Activated CD4-positive, alpha-beta T cell treated with anti-CD3 and anti-CD28 coated beads, Interleukin-2, amount 50 U/mL, for 4 hours (primary cell): ENCODE measurements at regions not wholly inside any gene's neighbourhood (a gene's known extent, or its start where the extent isn't known, plus 50 kb on each side); places are given as distances from the start of the nearest gene placed in this dataset.
"Not testable (repeated sequence)": the region's sequence is repeated elsewhere in the genome, so short reads cannot be mapped to it uniquely, and the experiment has no call there.

Experiments used
- DNase-seq, 2 experiments: peaks; one replicate each; pipeline ENCODE4 v3.0.0-alpha.2; 2020

GRCh38 chr9:29311221-29311620, 1737.9 kb upstream of the C9orf72 start:
- DNase-seq = no peak

GRCh38 chr9:29312327-29312726, 1739.0 kb upstream of the C9orf72 start:
- DNase-seq = no peak

- no peak for DNase-seq
These were observed 1746.6 kb upstream of the C9orf72 start for GRCh38 chr9:29319736-29320513.

- DNase-seq = no peak
These were observed 1749.0 kb upstream of the C9orf72 start for GRCh38 chr9:29322240-29322639.

- no peak for DNase-seq
These were observed 1752.6 kb upstream of the C9orf72 start for GRCh38 chr9:29325894-29326293.

GRCh38 chr9:29332789-29333188, 1759.5 kb upstream of the C9orf72 start:
- no peak for DNase-seq

GRCh38 chr9:29336281-29336680, 1763.0 kb upstream of the C9orf72 start:
- no peak for DNase-seq

GRCh38 chr9:29339387-29339786, 1766.1 kb upstream of the C9orf72 start:
- DNase-seq = no peak

- no peak for DNase-seq
These were observed 1775.7 kb upstream of the C9orf72 start for GRCh38 chr9:29348999-29349398.

GRCh38 chr9:29389421-29389820, 1816.1 kb upstream of the C9orf72 start:
- DNase-seq = no peak

GRCh38 chr9:29390859-29391258, 1817.6 kb upstream of the C9orf72 start:
- DNase-seq = no peak

GRCh38 chr9:29393064-29393463, 1819.8 kb upstream of the C9orf72 start:
- no peak for DNase-seq

- no peak for DNase-seq
These were observed 1821.6 kb upstream of the C9orf72 start for GRCh38 chr9:29394855-29395254.

- DNase-seq = no peak
These were observed 1823.9 kb upstream of the C9orf72 start for GRCh38 chr9:29397148-29397547.

GRCh38 chr9:29416204-29416603, 1842.9 kb upstream of the C9orf72 start:
- no peak for DNase-seq

GRCh38 chr9:29422438-29422837, 1849.2 kb upstream of the C9orf72 start:
- DNase-seq = no peak

GRCh38 chr9:29432191-29432590, 1858.9 kb upstream of the C9orf72 start:
- no peak for DNase-seq

GRCh38 chr9:29432656-29433055, 1859.4 kb upstream of the C9orf72 start:
- not testable (repeated sequence) for DNase-seq

GRCh38 chr9:29435368-29435767, 1862.1 kb upstream of the C9orf72 start:
- no peak for DNase-seq

GRCh38 chr9:29437526-29437925, 1864.2 kb upstream of the C9orf72 start:
- no peak for DNase-seq

- DNase-seq = no peak
These were observed 1866.7 kb upstream of the C9orf72 start for GRCh38 chr9:29439961-29440360.

- no peak for DNase-seq
These were observed 1867.2 kb upstream of the C9orf72 start for GRCh38 chr9:29440449-29440848.

GRCh38 chr9:29445751-29446150, 1872.5 kb upstream of the C9orf72 start:
- no peak for DNase-seq

GRCh38 chr9:29449306-29449705, 1876.0 kb upstream of the C9orf72 start:
- no peak for DNase-seq

- not testable (repeated sequence) for DNase-seq
These were observed 1877.1 kb upstream of the C9orf72 start for GRCh38 chr9:29450343-29450875.
